Adrenal gland (tissue), 5 donors: ENCODE measurements at regions not wholly inside any gene's neighbourhood (a gene's known extent, or its start where the extent isn't known, plus 50 kb on each side); places are given as distances from the start of the nearest gene placed in this dataset.

Experiments
- POLR2A ChIP-seq, 2 donors: fragments of 450-650 bp; IDR thresholded peaks; one replicate each; pipeline ENCODE4 v1.6.1; 2017; ENCODE audit warnings: antibody characterized with exemption in 2 of 2, mild to moderate bottlenecking in 2 of 2, moderate library complexity in 1 of 2
- TF ChIP-seq, protein P1 (sequence below), 6 experiments: fragments of 450-650 bp in 4 of 6; fragments of 200-600 bp in 2 of 6; sonication (generic) in 1 of 6; IDR thresholded peaks; 1 replicate in 5 of 6; 2 replicates in 1 of 6; pipeline versions ENCODE4 v1.5.1 to v1.8.0; 2016 to 2021; ENCODE audit warnings: antibody characterized with exemption in 6 of 6, mild to moderate bottlenecking in 2 of 6, moderate library complexity in 1 of 6
- donor health status: DM: no; HTN: no; CAD: no.

DNA sequence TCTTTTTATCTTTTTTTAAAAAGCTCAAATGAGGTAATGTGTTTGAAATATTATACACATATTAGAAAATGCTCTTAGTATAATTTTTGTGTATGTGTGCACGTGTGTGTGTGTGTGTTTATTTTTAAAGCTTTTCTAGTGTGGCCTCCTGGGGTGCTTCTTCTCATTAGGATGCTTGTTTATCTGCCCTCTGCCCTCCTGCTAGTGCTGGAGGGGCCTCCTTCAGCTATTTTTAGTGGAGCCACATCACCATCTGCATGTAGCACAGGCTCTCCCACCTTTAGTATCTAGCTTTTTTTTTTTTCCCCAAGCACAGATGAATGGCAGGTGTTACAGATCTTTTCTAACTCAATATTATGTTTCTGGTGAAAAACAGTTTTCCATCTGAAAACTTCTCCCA is 155.7 kb upstream of the TMEM229A start:
- TF ChIP-seq, protein P1, sequence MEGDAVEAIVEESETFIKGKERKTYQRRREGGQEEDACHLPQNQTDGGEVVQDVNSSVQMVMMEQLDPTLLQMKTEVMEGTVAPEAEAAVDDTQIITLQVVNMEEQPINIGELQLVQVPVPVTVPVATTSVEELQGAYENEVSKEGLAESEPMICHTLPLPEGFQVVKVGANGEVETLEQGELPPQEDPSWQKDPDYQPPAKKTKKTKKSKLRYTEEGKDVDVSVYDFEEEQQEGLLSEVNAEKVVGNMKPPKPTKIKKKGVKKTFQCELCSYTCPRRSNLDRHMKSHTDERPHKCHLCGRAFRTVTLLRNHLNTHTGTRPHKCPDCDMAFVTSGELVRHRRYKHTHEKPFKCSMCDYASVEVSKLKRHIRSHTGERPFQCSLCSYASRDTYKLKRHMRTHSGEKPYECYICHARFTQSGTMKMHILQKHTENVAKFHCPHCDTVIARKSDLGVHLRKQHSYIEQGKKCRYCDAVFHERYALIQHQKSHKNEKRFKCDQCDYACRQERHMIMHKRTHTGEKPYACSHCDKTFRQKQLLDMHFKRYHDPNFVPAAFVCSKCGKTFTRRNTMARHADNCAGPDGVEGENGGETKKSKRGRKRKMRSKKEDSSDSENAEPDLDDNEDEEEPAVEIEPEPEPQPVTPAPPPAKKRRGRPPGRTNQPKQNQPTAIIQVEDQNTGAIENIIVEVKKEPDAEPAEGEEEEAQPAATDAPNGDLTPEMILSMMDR (IDR thresholded peaks at IDR 0.05) = no peak
- no peak for TF ChIP-seq POLR2A (IDR thresholded peaks at IDR 0.05)
